H9 (cell line): ENCODE measurements at regions not wholly inside any gene's neighbourhood (a gene's known extent, or its start where the extent isn't known, plus 50 kb on each side); places are given as distances from the start of the nearest gene placed in this dataset.

Experiments
- DNase-seq: peaks from one replicate; pipeline ENCODE4 v3.0.0-alpha.2; 2017
- H2AFZ ChIP-seq: one replicate; pipeline ENCODE4 v1.6.1; 2013; ENCODE audit warnings: mild to moderate bottlenecking, low read length, control low read depth, moderate library complexity
- H2AK5ac ChIP-seq: 2 replicates; pipeline ENCODE4 v1.6.1; 2013; ENCODE audit warnings: low read length, control low read depth, mixed read lengths; ENCODE audit not compliant: insufficient read length
- H2BK120ac ChIP-seq: one replicate; pipeline ENCODE4 v1.6.1; 2013; ENCODE audit warnings: low read depth, mild to moderate bottlenecking, low read length, control low read depth, inconsistent platforms; ENCODE audit not compliant: poor library complexity, severe bottlenecking
- H2BK12ac ChIP-seq: 2 replicates; pipeline ENCODE4 v1.6.1; 2013; ENCODE audit warnings: low read length, control low read depth, mixed read lengths, low read depth; ENCODE audit not compliant: insufficient read length
- H2BK15ac ChIP-seq: 2 replicates; pipeline ENCODE4 v1.6.1; 2013; ENCODE audit warnings: low read depth, low read length, control low read depth
- H2BK20ac ChIP-seq: one replicate; pipeline ENCODE4 v1.6.1; 2013; ENCODE audit warnings: low read depth, mild to moderate bottlenecking, low read length, control low read depth, inconsistent platforms; ENCODE audit not compliant: poor library complexity, severe bottlenecking
- H2BK5ac ChIP-seq: 2 replicates; pipeline ENCODE4 v1.6.1; 2013; ENCODE audit warnings: low read length, control low read depth, mixed read lengths; ENCODE audit not compliant: insufficient read length
- H3K14ac ChIP-seq: 2 replicates; pipeline ENCODE4 v1.6.1; 2013; ENCODE audit warnings: low read length, control low read depth; ENCODE audit not compliant: insufficient read depth
- H3K18ac ChIP-seq: 2 replicates; pipeline ENCODE4 v1.6.1; 2013; ENCODE audit warnings: low read depth, mild to moderate bottlenecking, mixed read lengths, low read length, control low read depth; ENCODE audit not compliant: insufficient read length
- H3K23ac ChIP-seq: 2 replicates; pipeline ENCODE4 v1.6.1; 2013; ENCODE audit warnings: low read length, control low read depth, mixed read lengths, low read depth; ENCODE audit not compliant: insufficient read length
- H3K23me2 ChIP-seq: 2 replicates; pipeline ENCODE4 v1.6.1; 2013; ENCODE audit warnings: low read depth, mild to moderate bottlenecking, mixed read lengths, low read length, control low read depth; ENCODE audit not compliant: insufficient read length, poor library complexity, severe bottlenecking
- H3K27ac ChIP-seq: 2 replicates; pipeline ENCODE4 v1.5.1; 2013; ENCODE audit warnings: low read length, control low read depth, mixed read lengths, low read depth; ENCODE audit not compliant: insufficient read length
- H3K27me3 ChIP-seq: 2 replicates; pipeline ENCODE4 v1.6.1; 2013; ENCODE audit warnings: low read length, control low read depth, inconsistent platforms; ENCODE audit not compliant: insufficient read depth
- H3K4ac ChIP-seq: 2 replicates; pipeline ENCODE4 v1.6.1; 2013; ENCODE audit warnings: low read depth, mild to moderate bottlenecking, control low read depth, inconsistent platforms, low read length, moderate library complexity
- H3K4me1 ChIP-seq: 2 replicates; pipeline ENCODE4 v1.6.1; 2013; ENCODE audit warnings: low read length, control low read depth, inconsistent platforms; ENCODE audit not compliant: insufficient read depth
- H3K4me2 ChIP-seq: 2 replicates; pipeline ENCODE4 v1.6.1; 2013; ENCODE audit warnings: low read length, control low read depth, mixed read lengths; ENCODE audit not compliant: insufficient read length, insufficient read depth
- H3K56ac ChIP-seq: 2 replicates; pipeline ENCODE4 v1.6.1; 2013; ENCODE audit warnings: low read depth, mild to moderate bottlenecking, mixed read lengths, low read length, control low read depth; ENCODE audit not compliant: insufficient read length
- H3K79me1 ChIP-seq: 2 replicates; pipeline ENCODE4 v1.6.1; 2013; ENCODE audit warnings: low read depth, mild to moderate bottlenecking, moderate library complexity, low read length, control low read depth, inconsistent platforms; ENCODE audit not compliant: insufficient read depth, poor library complexity, severe bottlenecking
- H3K79me2 ChIP-seq: 2 replicates; pipeline ENCODE4 v1.6.1; 2013; ENCODE audit warnings: low read length, control low read depth, inconsistent platforms; ENCODE audit not compliant: insufficient read depth
- H3K9ac ChIP-seq: 2 replicates; pipeline ENCODE4 v1.6.1; 2013; ENCODE audit warnings: low read length, control low read depth, mixed read lengths; ENCODE audit not compliant: insufficient read length; ENCODE audit errors: extremely low read depth
- H3K9me3 ChIP-seq: one replicate; pipeline ENCODE4 v1.6.1; 2013; ENCODE audit warnings: low read depth, low read length, inconsistent platforms; ENCODE audit not compliant: control insufficient read depth
- H3T11ph ChIP-seq: one replicate; pipeline ENCODE4 v1.6.1; 2013; ENCODE audit warnings: mild to moderate bottlenecking, low read length, control low read depth, inconsistent platforms
- H4K20me1 ChIP-seq: one replicate; pipeline ENCODE4 v1.6.1; 2013; ENCODE audit not compliant: control insufficient read depth, insufficient read length, insufficient read depth
- H4K5ac ChIP-seq: 2 replicates; pipeline ENCODE4 v1.6.1; 2013; ENCODE audit warnings: low read depth, mild to moderate bottlenecking, mixed read lengths, low read length, control low read depth; ENCODE audit not compliant: insufficient read length
- H4K8ac ChIP-seq: replicated peaks from 2 replicates; pipeline ENCODE4 v1.6.1; 2013; ENCODE audit warnings: low read length, control low read depth, mixed read lengths, low read depth; ENCODE audit not compliant: insufficient read length
- H4K91ac ChIP-seq: 2 replicates; pipeline ENCODE4 v1.6.1; 2013; ENCODE audit warnings: low read depth, mild to moderate bottlenecking, moderate library complexity, mixed read lengths, low read length, control low read depth; ENCODE audit not compliant: insufficient read length
- H3K27ac Mint-ChIP-seq, 3 experiments: 2 replicates in 2 of 3; 3 replicates in 1 of 3; pipeline ENCODE4 v1.8.0; 2020 to 2021; ENCODE audit warnings: mixed read lengths in 3 of 3, mild to moderate bottlenecking in 1 of 3, moderate library complexity in 1 of 3
- H3K27me3 Mint-ChIP-seq: 2 replicates; pipeline ENCODE4 v1.8.0; 2021; ENCODE audit warnings: low read depth, mild to moderate bottlenecking, moderate library complexity, mixed read lengths
- H3K36me3 Mint-ChIP-seq, 3 experiments: 2 replicates in 2 of 3; 3 replicates in 1 of 3; pipeline ENCODE4 v1.8.0; 2020 to 2021; ENCODE audit warnings: low read depth in 3 of 3, mixed read lengths in 3 of 3; ENCODE audit not compliant: insufficient read depth in 1 of 3
- H3K4me1 Mint-ChIP-seq, 2 experiments: 2 replicates each; pipeline ENCODE4 v1.8.0; 2020; ENCODE audit warnings: mixed read lengths in 2 of 2
- H3K4me3 Mint-ChIP-seq, 2 experiments: 2 replicates in 1 of 2; 3 replicates in 1 of 2; pipeline ENCODE4 v1.8.0; 2020 to 2021; ENCODE audit warnings: mild to moderate bottlenecking in 2 of 2, mixed read lengths in 2 of 2, moderate library complexity in 1 of 2
- H3K9me3 Mint-ChIP-seq, 2 experiments: 2 replicates in 1 of 2; 3 replicates in 1 of 2; pipeline ENCODE4 v1.8.0; 2020; ENCODE audit warnings: mild to moderate bottlenecking in 2 of 2, mixed read lengths in 2 of 2, moderate library complexity in 1 of 2
- CTCF ChIP-seq: fragments of 200-600 bp; sonication (generic); conservative IDR thresholded peaks from 3 replicates; pipeline ENCODE4 v1.8.0; 2021; ENCODE audit warnings: antibody characterized with exemption, mild to moderate bottlenecking
- WGBS: extraction: QIAGEN DNeasy Blood & Tissue Kit; methylation state at CpG from one replicate; pipeline ENCODE4 v1.1.7; 2013; ENCODE audit warnings: missing lambda C conversion rate, low lambda C conversion rate, mixed read lengths; ENCODE audit not compliant: insufficient read length; ENCODE audit errors: extremely low coverage; 5-methylcytosine and 5-hydroxymethylcytosine counted together

GRCh38 chr17:71089431-71089830 is 920.1 kb downstream of the KCNJ2 start:
- peaks cover 5% of the 10 kb centered on the region in 2 experiments; a peak in 4 of 5 replicates for H3K9me3 Mint-ChIP-seq
- H3K27ac Mint-ChIP-seq: no peak overlapping the region
- H4K8ac ChIP-seq: no peak overlapping the region
- no peaks in the 10 kb centered on the region for H3K27me3 Mint-ChIP-seq
- peaks cover 2 to 5% of the 10 kb centered on the region in 2 experiments; a peak in 1 of 4 replicates for H3K4me1 Mint-ChIP-seq
- WGBS: no CpG with 5 or more reads among the region's 1 CpG
- H3K23me2 ChIP-seq: no peaks in the 10 kb centered on the region
- TF ChIP-seq CTCF: no peak
- H3K9me3 ChIP-seq: no peaks in the 10 kb centered on the region
- H2BK20ac ChIP-seq: no peak overlapping the region
- no peak overlapping the region for H4K5ac ChIP-seq
- H3K79me1 ChIP-seq: no peaks in the 10 kb centered on the region
- no peaks in the 10 kb centered on the region for H3K4me1 ChIP-seq
- H3K4me3 Mint-ChIP-seq: no peak overlapping the region
- H3K27ac ChIP-seq: no peak overlapping the region
- no peak overlapping the region for H2AK5ac ChIP-seq
- H3K23ac ChIP-seq: no peak overlapping the region
- H4K20me1 ChIP-seq: no peaks in the 10 kb centered on the region
- no peak overlapping the region for H2BK12ac ChIP-seq
- H3K18ac ChIP-seq: no peak overlapping the region
- H3T11ph ChIP-seq: no peak overlapping the region
- H3K9ac ChIP-seq: no peak overlapping the region
- H2AFZ ChIP-seq: no peak overlapping the region
- no peak overlapping the region for H4K91ac ChIP-seq
- no peak overlapping the region for H2BK120ac ChIP-seq
- no peak overlapping the region for H3K4me2 ChIP-seq
- H3K56ac ChIP-seq: no peak overlapping the region
- no peak overlapping the region for H2BK15ac ChIP-seq
- no peaks in the 10 kb centered on the region for H3K27me3 ChIP-seq
- H3K4ac ChIP-seq: no peak overlapping the region
- no peak overlapping the region for H3K14ac ChIP-seq
- peaks cover 2 to 10% (median 4%) of the 10 kb centered on the region in 3 experiments; a peak in 4 of 7 replicates for H3K36me3 Mint-ChIP-seq
- no peak overlapping the region for H2BK5ac ChIP-seq
- no peak for DNase-seq
- no peaks in the 10 kb centered on the region for H3K79me2 ChIP-seq
